Type B pancreatic cell (in vitro differentiated cells): ENCODE measurements at regions not wholly inside any gene's neighbourhood (a gene's known extent, or its start where the extent isn't known, plus 50 kb on each side); places are given as distances from the start of the nearest gene placed in this dataset.

Source experiments
- DNase-seq: peaks from one replicate; pipeline ENCODE4 v3.0.0; 2021; ENCODE audit warnings: mixed read lengths; ENCODE audit not compliant: unreplicated experiment; ENCODE audit errors: extremely low spot score
- H3K27ac Mint-ChIP-seq: 2 replicates; pipeline ENCODE4 v1.8.0; 2021; ENCODE audit warnings: mild to moderate bottlenecking, mixed read lengths
- H3K27me3 Mint-ChIP-seq: 2 replicates; pipeline ENCODE4 v1.8.0; 2021; ENCODE audit warnings: mixed read lengths
- H3K36me3 Mint-ChIP-seq: 2 replicates; pipeline ENCODE4 v1.8.0; 2021; ENCODE audit warnings: mixed read lengths
- H3K4me1 Mint-ChIP-seq: one replicate; pipeline ENCODE4 v1.8.0; 2021; ENCODE audit warnings: mixed read lengths; ENCODE audit not compliant: unreplicated experiment
- H3K4me3 Mint-ChIP-seq: 2 replicates; pipeline ENCODE4 v1.8.0; 2021; ENCODE audit warnings: mild to moderate bottlenecking, mixed read lengths
- H3K9me3 Mint-ChIP-seq: 2 replicates; pipeline ENCODE4 v1.8.0; 2021; ENCODE audit warnings: mixed read lengths
- CTCF ChIP-seq: fragments of 200-600 bp; sonication (generic); conservative IDR thresholded peaks from 2 replicates; pipeline ENCODE4 v1.5.0; 2021; ENCODE audit warnings: antibody characterized with exemption, mild to moderate bottlenecking

- Mint-ChIP-seq H3K9me3 (peaks cover 34% of the 10 kb centered on the region), H3K27me3 (no peaks in the 10 kb centered on the region), H3K4me3 (no peak overlapping the region), H3K36me3 (peaks cover 11% of the 10 kb centered on the region), H3K27ac (peak overlapping the region; percentile 79), H3K4me1 (no peaks in the 10 kb centered on the region)
- TF ChIP-seq CTCF = no peak
- no peak for DNase-seq
These were observed 902.1 kb upstream of the NDST4 start for GRCh38 chr4:116015549-116015948.

- TF ChIP-seq CTCF = no peak
- Mint-ChIP-seq H3K36me3 (peaks cover 11% of the 10 kb centered on the region), H3K4me1 (no peaks in the 10 kb centered on the region), H3K9me3 (peaks cover 31% of the 10 kb centered on the region), H3K27ac (no peak overlapping the region), H3K27me3 (no peaks in the 10 kb centered on the region), H3K4me3 (no peak overlapping the region)
- no peak for DNase-seq
These were observed 901.6 kb upstream of the NDST4 start for GRCh38 chr4:116015062-116015461.

- Mint-ChIP-seq H3K36me3 (peaks cover 7% of the 10 kb centered on the region), H3K9me3 (peaks cover 10% of the 10 kb centered on the region), H3K4me1 (no peaks in the 10 kb centered on the region), H3K27ac (no peak overlapping the region), H3K27me3 (no peaks in the 10 kb centered on the region), H3K4me3 (no peak overlapping the region)
- no peak for TF ChIP-seq CTCF
- DNase-seq = no peak
These were observed 897.5 kb upstream of the NDST4 start for GRCh38 chr4:116010923-116011322.

DNA sequence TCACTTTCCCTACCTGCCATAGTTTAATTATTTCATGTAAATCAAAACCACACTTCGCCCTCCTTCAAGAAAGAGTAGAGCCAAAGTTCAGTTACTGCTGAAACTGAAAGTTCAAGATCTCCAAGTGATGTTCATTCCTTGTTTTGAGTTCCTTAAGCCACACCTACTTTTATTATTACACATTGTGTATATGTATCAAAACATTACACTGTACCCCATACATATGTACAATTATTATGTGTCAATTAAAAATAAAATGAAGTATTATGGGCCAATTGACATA is 892.3 kb upstream of the NDST4 start:
- no peaks in the 10 kb centered on the region for H3K36me3 Mint-ChIP-seq
- no peaks in the 10 kb centered on the region for H3K9me3 Mint-ChIP-seq
- no peak overlapping the region for H3K27ac Mint-ChIP-seq
- TF ChIP-seq CTCF = no peak
- no peak overlapping the region for H3K4me3 Mint-ChIP-seq
- no peak for DNase-seq
- H3K27me3 Mint-ChIP-seq = no peaks in the 10 kb centered on the region
- H3K4me1 Mint-ChIP-seq = no peaks in the 10 kb centered on the region

DNA sequence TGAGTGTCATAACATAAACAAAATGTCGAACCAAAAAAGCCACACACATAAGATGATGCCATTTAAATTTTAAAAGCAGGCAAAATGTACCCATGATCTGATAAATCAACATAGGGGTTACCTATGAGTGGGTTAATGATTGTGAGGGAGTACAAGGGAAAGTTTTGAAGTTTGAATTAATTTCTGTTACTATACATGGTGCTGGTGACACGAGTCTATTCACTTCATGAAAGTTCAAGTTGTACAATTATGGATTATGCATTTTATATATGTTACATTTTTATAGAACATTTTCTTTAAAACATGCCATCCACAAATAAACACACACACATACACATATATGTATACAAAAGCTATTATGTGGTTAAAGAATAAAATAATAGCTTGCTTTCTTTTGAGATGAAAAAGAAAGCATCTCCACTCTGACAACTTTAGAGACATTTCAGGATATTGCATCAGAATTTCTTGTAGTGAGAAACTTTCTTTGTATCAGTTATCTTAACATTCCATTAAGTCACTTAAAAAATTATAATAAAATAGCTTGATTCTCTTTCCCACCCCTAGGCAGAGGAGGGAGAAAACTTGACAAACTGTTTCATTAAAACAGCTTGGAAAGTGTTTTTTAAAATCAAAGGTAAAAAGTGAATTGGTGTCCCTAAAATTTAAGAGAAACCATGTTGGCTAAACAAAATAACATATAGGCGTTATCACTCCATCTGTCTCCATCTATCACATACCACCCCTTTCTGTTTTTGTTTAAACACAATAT is 891.8 kb upstream of the NDST4 start:
- H3K9me3 Mint-ChIP-seq = no peaks in the 10 kb centered on the region
- DNase-seq = no peak
- no peaks in the 10 kb centered on the region for H3K4me1 Mint-ChIP-seq
- H3K27ac Mint-ChIP-seq = no peak overlapping the region
- no peak for TF ChIP-seq CTCF
- H3K4me3 Mint-ChIP-seq = no peak overlapping the region
- H3K36me3 Mint-ChIP-seq = no peaks in the 10 kb centered on the region
- H3K27me3 Mint-ChIP-seq = no peaks in the 10 kb centered on the region

- DNase-seq = no peak
- Mint-ChIP-seq H3K4me3 (no peak overlapping the region), H3K9me3 (no peaks in the 10 kb centered on the region), H3K36me3 (no peaks in the 10 kb centered on the region), H3K27ac (no peak overlapping the region), H3K4me1 (no peaks in the 10 kb centered on the region), H3K27me3 (no peaks in the 10 kb centered on the region)
- TF ChIP-seq CTCF = no peak
These were observed 887.9 kb upstream of the NDST4 start for GRCh38 chr4:116001291-116001690.
